SJSA1 (cell line): ENCODE measurements at regions not wholly inside any gene's neighbourhood (a gene's known extent, or its start where the extent isn't known, plus 50 kb on each side); places are given as distances from the start of the nearest gene placed in this dataset.

ENCODE experiments used
- DNase-seq, 2 experiments: peaks; one replicate each; pipeline ENCODE4 v3.0.0-alpha.2; 2015 to 2020; ENCODE audit warnings: low spot score in 2 of 2, low read depth in 1 of 2
- H3K27ac ChIP-seq: fragments of 250-450 bp; sonication (Bioruptor Pico); 2 replicates; pipeline ENCODE4 v1.5.1; 2020; ENCODE audit warnings: mild to moderate bottlenecking, moderate library complexity
- H3K27me3 ChIP-seq: fragments of 250-450 bp; sonication (Bioruptor Pico); replicated peaks from 2 replicates; pipeline ENCODE4 v1.5.1; 2020; ENCODE audit warnings: mild to moderate bottlenecking, moderate library complexity
- H3K36me3 ChIP-seq: fragments of 250-450 bp; sonication (Bioruptor Pico); 2 replicates; pipeline ENCODE4 v1.5.1; 2020; ENCODE audit warnings: mild to moderate bottlenecking
- H3K4me1 ChIP-seq: fragments of 250-450 bp; sonication (Bioruptor Pico); replicated peaks from 2 replicates; pipeline ENCODE4 v1.6.1; 2021; ENCODE audit warnings: mild to moderate bottlenecking
- H3K4me3 ChIP-seq: fragments of 250-450 bp; sonication (Bioruptor Pico); 2 replicates; pipeline ENCODE4 v1.5.1; 2020; ENCODE audit warnings: mild to moderate bottlenecking
- H3K9me3 ChIP-seq: fragments of 250-450 bp; sonication (Bioruptor Pico); replicated peaks from 2 replicates; pipeline ENCODE4 v1.5.1; 2020; ENCODE audit warnings: mild to moderate bottlenecking

DNA sequence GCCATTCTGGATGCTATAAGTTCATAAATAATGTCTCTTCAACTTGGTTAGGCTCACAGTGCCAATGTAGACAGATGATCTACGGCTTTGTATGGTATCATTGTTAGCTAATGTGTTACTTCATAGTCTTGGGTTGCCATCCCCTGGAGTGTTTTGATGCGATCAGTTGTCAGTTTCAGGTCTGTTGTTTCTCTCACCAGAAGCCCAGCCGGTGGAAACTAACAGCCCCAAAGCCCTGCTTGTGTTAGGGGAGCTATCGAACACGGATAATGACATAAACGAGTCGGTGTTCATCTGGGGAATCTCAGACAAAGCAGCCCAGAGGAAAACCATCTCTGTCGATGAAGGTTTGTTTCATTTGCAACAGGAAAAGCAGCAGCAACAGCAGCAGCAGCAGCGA lies 107.4 kb upstream of the ANKFN1 start:
- no peak for DNase-seq
- no peaks in the 10 kb centered on the region for H3K4me1 ChIP-seq
- H3K27me3 ChIP-seq, result peaks cover 12% of the 10 kb centered on the region
- H3K4me3 ChIP-seq, result no peak overlapping the region
- H3K27ac ChIP-seq, result no peak overlapping the region
- H3K36me3 ChIP-seq, result no peaks in the 10 kb centered on the region
- no peaks in the 10 kb centered on the region for H3K9me3 ChIP-seq

DNA sequence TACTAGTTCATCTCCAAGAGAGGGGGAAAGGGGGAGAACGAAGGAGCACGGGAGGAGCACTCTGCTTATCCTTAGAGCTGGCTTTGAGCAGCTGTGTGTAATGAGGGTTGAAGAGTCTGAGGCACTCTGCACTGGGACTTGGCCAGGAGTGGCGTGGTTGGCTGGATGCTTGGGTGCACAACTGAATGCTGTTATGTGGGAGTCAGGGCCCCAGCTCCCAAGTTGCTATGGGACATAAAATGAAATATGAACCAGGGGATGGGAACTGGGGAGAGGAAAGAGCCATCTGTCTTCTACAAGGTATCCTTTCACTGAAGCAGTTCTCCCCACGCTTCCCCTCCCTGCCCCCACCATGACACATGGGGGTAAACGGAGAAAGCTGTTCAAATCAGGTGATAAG lies 105.9 kb upstream of the ANKFN1 start:
- no peaks in the 10 kb centered on the region for H3K4me1 ChIP-seq
- no peak overlapping the region for H3K27ac ChIP-seq
- H3K4me3 ChIP-seq, result no peak overlapping the region
- no peaks in the 10 kb centered on the region for H3K36me3 ChIP-seq
- no peaks in the 10 kb centered on the region for H3K9me3 ChIP-seq
- DNase-seq, result no peak
- H3K27me3 ChIP-seq, result peaks cover 12% of the 10 kb centered on the region

DNA sequence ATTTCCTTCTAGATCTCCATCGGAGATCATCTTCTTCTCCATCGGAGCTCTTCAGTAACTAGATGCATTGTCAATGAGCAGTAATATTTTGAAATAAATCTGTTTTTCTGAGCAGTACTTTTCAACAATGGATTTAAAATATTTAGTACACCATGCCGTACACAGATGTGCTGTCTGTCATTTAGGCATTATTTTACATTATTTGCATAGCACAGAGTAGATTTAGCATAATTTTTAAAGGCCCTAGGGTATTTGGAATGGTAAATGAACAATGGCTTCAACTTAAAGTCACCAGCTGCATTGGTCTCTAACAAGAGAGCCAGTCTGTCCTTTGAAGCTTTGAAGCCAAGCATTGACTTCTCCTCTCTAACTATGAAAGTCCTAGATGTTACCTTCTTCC lies 95.4 kb upstream of the ANKFN1 start:
- H3K4me1 ChIP-seq, result no peaks in the 10 kb centered on the region
- no peaks in the 10 kb centered on the region for H3K27me3 ChIP-seq
- no peaks in the 10 kb centered on the region; the same call in none of the 2 replicates for H3K9me3 ChIP-seq
- H3K36me3 ChIP-seq, result no peaks in the 10 kb centered on the region
- no peak overlapping the region for H3K4me3 ChIP-seq
- DNase-seq, result no peak
- no peak overlapping the region for H3K27ac ChIP-seq

DNA sequence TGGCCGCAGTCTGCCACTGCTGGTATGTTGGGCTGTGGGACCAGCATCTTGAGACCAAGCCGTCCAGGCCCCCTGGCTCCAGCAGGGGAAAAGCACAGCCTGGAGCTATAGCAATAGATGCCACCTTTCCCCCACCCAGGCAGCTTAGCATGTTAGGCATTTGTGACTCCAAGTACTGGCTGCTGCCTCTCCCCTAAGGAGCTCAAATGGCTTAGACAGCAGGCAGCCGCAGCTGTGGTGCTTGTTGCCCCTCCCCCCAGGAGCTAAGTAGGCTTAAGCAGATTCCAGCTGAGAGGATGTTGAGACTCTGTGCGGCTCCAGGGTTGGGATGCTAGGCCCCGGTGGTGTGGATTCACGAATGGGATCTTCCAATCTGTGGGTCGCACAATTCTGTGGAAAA lies 88.8 kb upstream of the ANKFN1 start:
- no peaks in the 10 kb centered on the region for H3K27me3 ChIP-seq
- H3K4me1 ChIP-seq, result no peaks in the 10 kb centered on the region
- no peak overlapping the region for H3K27ac ChIP-seq
- H3K36me3 ChIP-seq, result no peaks in the 10 kb centered on the region
- DNase-seq, result no peak
- H3K9me3 ChIP-seq, result peaks cover 5% of the 10 kb centered on the region; the same call in 1 of the 2 replicates
- H3K4me3 ChIP-seq, result no peak overlapping the region

DNA sequence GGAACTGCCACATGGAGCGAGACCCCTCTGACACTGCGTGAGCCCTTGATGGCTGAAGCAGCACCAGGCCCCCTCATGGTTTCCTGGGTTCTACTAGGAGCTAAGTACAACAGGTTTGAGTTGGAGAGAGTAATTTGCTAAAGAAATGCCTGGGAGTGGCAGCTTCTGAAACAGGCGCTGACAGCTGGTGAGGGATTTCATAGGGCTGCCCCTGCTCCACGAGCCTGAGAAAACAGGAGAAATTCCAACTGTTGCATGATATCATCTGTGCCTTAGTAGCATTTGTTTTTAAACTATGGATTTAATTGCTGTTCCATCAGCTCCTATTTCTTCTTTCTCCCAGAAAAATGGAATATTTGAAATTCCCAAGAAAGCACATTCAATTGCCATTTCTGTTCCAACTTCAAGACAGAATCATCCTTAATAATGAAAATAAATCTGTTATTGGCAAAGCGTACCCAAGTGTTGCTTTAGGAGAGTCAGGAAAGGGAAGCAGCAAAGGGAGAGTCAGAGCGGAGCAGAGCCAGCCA lies 78.8 kb upstream of the ANKFN1 start:
- no peaks in the 10 kb centered on the region for H3K4me1 ChIP-seq
- H3K27me3 ChIP-seq, result no peaks in the 10 kb centered on the region
- H3K36me3 ChIP-seq, result no peaks in the 10 kb centered on the region
- H3K9me3 ChIP-seq, result 0 out of 2 replicates have a peak, but pooled peaks cover 5% of the 10 kb centered on the region
- no peak for DNase-seq
- no peak overlapping the region for H3K27ac ChIP-seq
- no peak overlapping the region for H3K4me3 ChIP-seq

DNA sequence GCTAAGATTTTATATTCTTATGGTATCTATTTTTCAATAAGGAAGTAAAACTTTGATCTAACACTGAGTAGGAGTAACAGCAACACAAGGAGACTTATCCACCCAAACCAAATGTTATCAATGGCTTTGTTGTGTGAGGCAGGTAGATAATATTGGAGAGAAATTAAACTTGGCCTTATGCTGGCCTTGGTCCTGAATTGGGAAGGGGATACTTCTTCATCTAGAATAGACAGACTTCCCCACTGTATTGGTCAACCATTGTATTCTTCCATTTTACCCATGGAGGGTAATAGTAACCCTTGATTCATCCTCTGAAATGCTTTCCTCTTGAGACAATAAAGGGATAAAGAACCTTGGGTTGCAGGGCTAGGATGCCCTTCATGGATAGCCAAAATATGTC lies 76.3 kb upstream of the ANKFN1 start:
- Histone ChIP-seq H3K36me3 (no peaks in the 10 kb centered on the region), H3K4me3 (no peak overlapping the region), H3K4me1 (no peaks in the 10 kb centered on the region), H3K9me3 (0 out of 2 replicates have a peak, but pooled peaks cover 5% of the 10 kb centered on the region), H3K27me3 (no peaks in the 10 kb centered on the region), H3K27ac (no peak overlapping the region)
- DNase-seq, result no peak

DNA sequence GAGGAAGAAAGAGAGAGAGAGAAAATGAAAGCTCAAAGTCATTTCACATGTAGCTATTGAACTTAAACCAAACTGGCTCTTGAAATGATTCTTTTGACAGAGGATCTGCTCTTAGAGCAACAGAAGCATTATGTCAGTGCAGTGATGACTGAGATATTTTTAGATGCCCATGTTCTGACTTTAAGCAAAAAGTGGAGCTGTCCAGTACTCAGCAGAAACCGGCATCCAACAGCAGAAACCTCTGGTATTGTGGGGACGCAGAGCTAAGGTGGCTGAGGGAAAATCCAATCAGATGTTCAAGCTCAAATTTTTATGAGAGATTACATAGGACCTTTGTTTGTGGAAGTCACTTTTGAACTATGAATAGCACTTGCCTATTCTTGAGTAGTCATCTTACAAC lies 69.8 kb upstream of the ANKFN1 start:
- H3K27ac ChIP-seq, result no peak overlapping the region
- H3K9me3 ChIP-seq, result no peaks in the 10 kb centered on the region; the same call in 1 of the 2 replicates
- no peak overlapping the region for H3K4me3 ChIP-seq
- no peaks in the 10 kb centered on the region for H3K36me3 ChIP-seq
- H3K4me1 ChIP-seq, result no peaks in the 10 kb centered on the region
- H3K27me3 ChIP-seq, result no peaks in the 10 kb centered on the region
- peak in 1 of 2 experiments; percentile 10 for DNase-seq

DNA sequence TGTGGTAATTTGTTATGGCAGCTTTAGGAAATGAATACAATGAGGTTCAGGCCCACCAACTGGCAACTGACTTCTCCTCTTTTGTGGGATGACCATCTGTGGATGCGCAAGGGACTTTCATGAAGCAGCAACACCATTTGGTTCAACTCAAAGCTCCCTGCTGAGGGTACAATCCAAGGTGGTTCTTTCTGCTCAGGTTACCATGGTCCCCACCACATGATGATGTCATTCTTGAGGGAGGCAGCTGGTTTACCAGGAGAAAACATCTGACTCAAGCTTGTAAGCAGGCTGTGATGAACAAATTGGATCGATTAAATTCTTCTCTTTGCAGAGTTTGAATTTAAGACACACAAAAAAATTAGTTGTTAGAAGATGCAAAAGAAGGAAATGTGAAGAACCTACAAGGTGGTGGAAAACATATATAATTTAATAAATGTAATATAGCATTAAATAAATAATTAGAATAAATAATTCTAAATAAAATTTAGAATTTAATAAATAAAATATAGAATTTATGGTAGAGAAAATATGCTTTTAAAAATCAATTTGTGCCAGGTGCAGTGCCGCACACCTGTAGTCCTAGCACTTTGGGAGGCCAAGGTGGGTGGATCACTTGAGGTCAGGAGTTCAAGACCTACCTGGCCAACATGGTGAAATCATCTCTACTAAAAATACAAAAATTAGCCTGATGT lies 67.6 kb upstream of the ANKFN1 start:
- Histone ChIP-seq H3K36me3 (no peaks in the 10 kb centered on the region), H3K9me3 (no peaks in the 10 kb centered on the region; the same call in 1 of the 2 replicates), H3K4me3 (no peak overlapping the region), H3K4me1 (no peaks in the 10 kb centered on the region), H3K27me3 (no peaks in the 10 kb centered on the region), H3K27ac (no peak overlapping the region)
- no peak for DNase-seq

DNA sequence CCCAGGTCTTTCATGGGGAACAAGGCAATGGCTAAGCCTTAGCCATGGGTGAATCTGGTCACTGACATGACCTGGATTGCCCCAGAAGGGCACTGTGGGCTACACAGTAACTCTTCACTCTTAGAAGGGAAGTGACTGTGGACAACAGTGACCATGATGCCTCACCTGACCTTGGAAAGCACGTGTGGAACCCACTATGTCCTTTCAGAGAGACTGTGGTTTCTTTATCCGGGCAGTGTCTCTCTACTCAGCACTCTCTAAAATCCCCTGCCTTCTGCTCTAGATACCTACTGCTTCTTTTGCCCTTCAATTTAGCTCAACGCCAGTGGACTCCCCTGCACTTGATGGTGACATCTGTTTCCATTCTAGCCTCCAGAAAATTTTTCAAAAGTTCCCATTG lies 66.1 kb upstream of the ANKFN1 start:
- Histone ChIP-seq H3K4me3 (no peak overlapping the region), H3K9me3 (no peaks in the 10 kb centered on the region; the same call in 1 of the 2 replicates), H3K27ac (no peak overlapping the region), H3K36me3 (no peaks in the 10 kb centered on the region), H3K27me3 (no peaks in the 10 kb centered on the region), H3K4me1 (no peaks in the 10 kb centered on the region)
- DNase-seq, result no peak

DNA sequence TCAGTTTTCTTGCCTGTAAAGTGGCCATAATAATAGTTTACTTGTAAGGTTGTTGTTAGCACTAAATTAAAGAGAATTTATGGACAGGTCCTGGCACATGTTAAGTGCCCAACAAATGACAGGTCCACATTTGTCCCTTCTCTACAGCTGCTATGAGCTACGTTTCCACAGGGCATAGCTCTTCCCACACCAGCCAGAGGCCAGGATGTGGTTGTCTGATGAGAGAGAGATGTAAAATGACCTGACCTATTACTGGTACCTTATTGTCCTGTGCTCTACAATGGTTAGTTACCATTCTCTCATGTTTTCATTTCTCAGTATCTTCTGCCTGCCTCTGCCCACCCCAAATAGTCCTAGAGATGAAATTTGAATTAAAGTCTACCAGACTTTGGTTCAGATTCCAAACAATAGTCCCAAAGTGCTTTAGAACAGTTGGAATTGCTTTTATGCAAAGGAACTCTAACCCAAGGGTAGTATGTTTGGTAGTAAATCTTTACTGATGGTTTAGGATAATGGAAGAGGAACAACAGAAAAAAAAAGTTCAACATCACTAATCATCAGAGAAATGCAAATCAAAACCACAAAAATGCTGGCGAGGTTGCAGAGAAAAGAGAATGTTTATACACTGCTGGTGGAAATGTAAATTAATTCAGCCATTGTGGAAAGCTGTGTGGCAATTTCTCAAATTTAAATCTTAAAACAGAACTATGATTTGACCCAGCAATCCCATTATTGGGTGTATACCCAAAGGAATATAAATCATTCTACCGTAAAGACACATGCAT lies 57.1 kb upstream of the ANKFN1 start:
- Histone ChIP-seq H3K27me3 (no peaks in the 10 kb centered on the region), H3K27ac (no peak overlapping the region)
- peak in 1 of 2 experiments; percentile 85 for DNase-seq

DNA sequence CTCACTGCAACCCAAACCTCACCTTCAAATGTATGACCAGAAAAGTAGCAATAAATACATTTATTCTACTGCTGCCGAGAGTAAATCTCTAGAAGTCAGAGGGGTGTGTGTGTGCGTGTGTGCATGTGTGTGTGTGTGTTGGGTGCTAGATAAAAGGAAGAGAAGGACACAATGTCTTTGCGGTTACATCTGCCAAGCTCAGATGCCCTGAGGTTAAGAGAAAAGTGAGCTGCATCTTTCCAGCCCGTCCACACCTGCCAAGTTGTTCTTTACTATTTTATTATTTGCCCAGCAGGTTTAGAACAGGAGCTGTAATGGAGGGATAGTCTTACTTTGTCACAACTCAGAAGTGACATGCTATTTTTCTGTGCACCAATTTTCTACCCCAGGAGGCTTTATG lies 54.5 kb upstream of the ANKFN1 start:
- Histone ChIP-seq H3K4me3 (no peak overlapping the region), H3K27ac (no peak overlapping the region), H3K36me3 (no peaks in the 10 kb centered on the region), H3K9me3 (no peaks in the 10 kb centered on the region), H3K4me1 (peaks cover 30% of the 10 kb centered on the region), H3K27me3 (no peaks in the 10 kb centered on the region)
- no peak for DNase-seq

More for the DNA sequence above, 57.1 kb upstream of the ANKFN1 start:
- Histone ChIP-seq H3K9me3 (no peaks in the 10 kb centered on the region), H3K4me1 (peaks cover 30% of the 10 kb centered on the region), H3K36me3 (no peaks in the 10 kb centered on the region), H3K4me3 (no peak overlapping the region)

DNA sequence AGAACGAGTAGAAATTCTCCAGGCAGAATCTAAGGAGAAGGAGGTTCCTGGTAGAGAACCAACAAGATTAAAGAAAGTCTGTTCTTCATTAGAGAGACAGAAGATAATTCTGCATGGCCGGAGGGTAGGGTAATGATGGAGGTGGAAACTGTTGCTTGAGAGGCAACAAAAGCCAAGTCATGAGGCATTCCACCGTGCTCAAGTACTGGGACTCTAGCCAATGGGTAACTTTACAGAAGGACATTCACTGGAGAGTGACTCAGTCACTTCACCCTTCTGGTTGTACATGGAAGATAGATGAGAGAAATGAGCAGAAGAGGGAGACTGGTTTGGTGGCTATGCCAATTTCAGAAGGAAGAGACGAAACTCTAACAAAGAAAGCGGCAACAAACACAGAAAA lies 53.6 kb upstream of the ANKFN1 start:
- peaks cover 30% of the 10 kb centered on the region for H3K4me1 ChIP-seq
- DNase-seq, result no peak
- no peaks in the 10 kb centered on the region for H3K27me3 ChIP-seq
- no peaks in the 10 kb centered on the region for H3K9me3 ChIP-seq
- no peak overlapping the region for H3K27ac ChIP-seq
- no peaks in the 10 kb centered on the region for H3K36me3 ChIP-seq
- no peak overlapping the region for H3K4me3 ChIP-seq
